ENCODE measurements at regions not wholly inside any gene's neighbourhood (a gene's known extent, or its start where the extent isn't known, plus 50 kb on each side); places are given as distances from the start of the nearest gene placed in this dataset.

DNA sequence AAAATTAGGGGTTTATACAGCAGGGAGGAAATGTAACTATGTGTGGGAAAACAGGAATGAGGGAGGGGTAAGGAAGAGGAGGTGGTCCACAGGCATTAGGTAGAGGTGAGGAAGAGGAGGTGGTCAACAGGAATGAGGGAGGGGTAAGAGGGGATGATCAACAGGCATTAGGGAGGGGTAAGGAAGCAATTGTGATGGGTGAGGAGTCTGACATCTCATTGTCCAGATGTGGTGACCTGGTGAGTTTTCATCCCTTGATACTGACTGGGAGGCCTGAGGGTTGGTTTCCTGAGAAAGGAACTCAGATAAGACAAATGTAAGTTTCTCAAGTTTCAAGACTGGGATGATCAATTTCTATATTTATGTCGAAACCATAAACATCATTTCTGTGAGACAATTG, 206.2 kb upstream of the C16orf82 start:
- Histone ChIP-seq H3K36me3 (ENCODE audit: control insufficient read depth in 1 of 2, insufficient read depth in 2 of 2, low read length in 2 of 2) (no peaks in the 10 kb centered on the region), H3K79me2 (ENCODE audit: insufficient read depth, low read length) (no peaks in the 10 kb centered on the region), H2AFZ (ENCODE audit: low read depth, low read length, poor library complexity, severe bottlenecking) (no peak overlapping the region), H3K4me2 (ENCODE audit: low read length) (no peak overlapping the region), H3K27me3 (ENCODE audit: insufficient read depth, low read length) (no peaks in the 10 kb centered on the region), H3K9me2 (ENCODE audit: insufficient read depth) (no peaks in the 10 kb centered on the region), H3K27ac (ENCODE audit: low read depth, low read length) (no peak overlapping the region), H3K9me3 (ENCODE audit: control insufficient read depth in 1 of 2, insufficient read depth in 1 of 2, low read depth in 1 of 2, low read length in 2 of 2) (no peaks in the 10 kb centered on the region; a peak in 1 of 4 replicates), H3K4me3 (replicated peaks in 1 of 2; ENCODE audit: low read depth in 1 of 2, low read length in 2 of 2) (no peak overlapping the region), H3K9ac (ENCODE audit: low read length) (no peak overlapping the region), H4K20me1 (ENCODE audit: insufficient read depth) (no peaks in the 10 kb centered on the region), H3K4me1 (ENCODE audit: control insufficient read depth in 1 of 2, insufficient read depth in 2 of 2, low read length in 2 of 2) (no peaks in the 10 kb centered on the region)
- no TSS peak for BruUV-seq (replicated peaks)
- TF ChIP-seq ZNF274 (IDR thresholded peaks at IDR 0.05; ENCODE audit: low read depth, low read length) (no peak), TCF7L2 (IDR thresholded peaks at IDR 0.05; ENCODE audit: borderline replicate concordance, extremely low read depth, insufficient read depth, insufficient read length) (no peak), YY1 (IDR thresholded peaks at IDR 0.05; ENCODE audit: extremely low read depth, insufficient replicate concordance, low read depth, low read length) (no peak), SIN3A (IDR thresholded peaks at IDR 0.05; ENCODE audit: low read depth) (no peak), MAX (IDR thresholded peaks at IDR 0.05) (no peak), ELF1 (IDR thresholded peaks at IDR 0.05; ENCODE audit: borderline replicate concordance, low read depth) (no peak), EZH2phosphoT487 (IDR thresholded peaks at IDR 0.05; ENCODE audit: borderline replicate concordance) (no peak), CBX3 (IDR thresholded peaks at IDR 0.05; ENCODE audit: low read depth) (no peak), REST (IDR thresholded peaks at IDR 0.05; ENCODE audit: low read depth) (no peak), JUND (IDR thresholded peaks at IDR 0.05) (no peak), POLR2AphosphoS5 (IDR thresholded peaks at IDR 0.05; ENCODE audit: low read depth, low read length) (no peak), RAD21 (IDR thresholded peaks at IDR 0.05; ENCODE audit: low read depth) (no peak), SP1 (IDR thresholded peaks at IDR 0.05; ENCODE audit: low read depth) (no peak), ZFX (IDR thresholded peaks at IDR 0.05) (no peak), CTCF (IDR thresholded peaks at IDR 0.05 in 2 of 3, conservative IDR thresholded peaks at IDR 0.05 in 1 of 3; ENCODE audit: borderline replicate concordance in 1 of 3, insufficient read depth in 1 of 3, low read depth in 2 of 3, low read length in 2 of 3) (no peak), POLR2A (IDR thresholded peaks at IDR 0.05; ENCODE audit: borderline replicate concordance, extremely low read depth, insufficient read depth, insufficient read length) (no peak), FOSL1 (IDR thresholded peaks at IDR 0.05; ENCODE audit: low read depth) (no peak), EGR1 (IDR thresholded peaks at IDR 0.05; ENCODE audit: low read depth) (no peak)
- TF ChIP-seq, protein P1, sequence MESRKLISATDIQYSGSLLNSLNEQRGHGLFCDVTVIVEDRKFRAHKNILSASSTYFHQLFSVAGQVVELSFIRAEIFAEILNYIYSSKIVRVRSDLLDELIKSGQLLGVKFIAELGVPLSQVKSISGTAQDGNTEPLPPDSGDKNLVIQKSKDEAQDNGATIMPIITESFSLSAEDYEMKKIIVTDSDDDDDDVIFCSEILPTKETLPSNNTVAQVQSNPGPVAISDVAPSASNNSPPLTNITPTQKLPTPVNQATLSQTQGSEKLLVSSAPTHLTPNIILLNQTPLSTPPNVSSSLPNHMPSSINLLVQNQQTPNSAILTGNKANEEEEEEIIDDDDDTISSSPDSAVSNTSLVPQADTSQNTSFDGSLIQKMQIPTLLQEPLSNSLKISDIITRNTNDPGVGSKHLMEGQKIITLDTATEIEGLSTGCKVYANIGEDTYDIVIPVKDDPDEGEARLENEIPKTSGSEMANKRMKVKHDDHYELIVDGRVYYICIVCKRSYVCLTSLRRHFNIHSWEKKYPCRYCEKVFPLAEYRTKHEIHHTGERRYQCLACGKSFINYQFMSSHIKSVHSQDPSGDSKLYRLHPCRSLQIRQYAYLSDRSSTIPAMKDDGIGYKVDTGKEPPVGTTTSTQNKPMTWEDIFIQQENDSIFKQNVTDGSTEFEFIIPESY (IDR thresholded peaks at IDR 0.05; ENCODE audit: extremely low read depth, insufficient replicate concordance, low read length), result no peak
- TF ChIP-seq, protein P2, sequence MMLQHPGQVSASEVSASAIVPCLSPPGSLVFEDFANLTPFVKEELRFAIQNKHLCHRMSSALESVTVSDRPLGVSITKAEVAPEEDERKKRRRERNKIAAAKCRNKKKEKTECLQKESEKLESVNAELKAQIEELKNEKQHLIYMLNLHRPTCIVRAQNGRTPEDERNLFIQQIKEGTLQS (IDR thresholded peaks at IDR 0.05), result no peak
- no peak for ATAC-seq
- ChIA-PET CTCF (no interaction called here), POLR2A (no interaction called here), RAD21 (ENCODE audit: low non-redundant PET in 1 of 2, low total read pairs in 2 of 2, uncharacterized antibody in 2 of 2, unreplicated experiment in 2 of 2) (no interaction called here)
- no peak for DNase-seq (ENCODE audit: low read depth, low spot score)
- intact Hi-C loops (cut with micrococcal nuclease), result no loop called here
